ENCODE measurements at regions not wholly inside any gene's neighbourhood (a gene's known extent, or its start where the extent isn't known, plus 50 kb on each side); places are given as distances from the start of the nearest gene placed in this dataset.

DNA sequence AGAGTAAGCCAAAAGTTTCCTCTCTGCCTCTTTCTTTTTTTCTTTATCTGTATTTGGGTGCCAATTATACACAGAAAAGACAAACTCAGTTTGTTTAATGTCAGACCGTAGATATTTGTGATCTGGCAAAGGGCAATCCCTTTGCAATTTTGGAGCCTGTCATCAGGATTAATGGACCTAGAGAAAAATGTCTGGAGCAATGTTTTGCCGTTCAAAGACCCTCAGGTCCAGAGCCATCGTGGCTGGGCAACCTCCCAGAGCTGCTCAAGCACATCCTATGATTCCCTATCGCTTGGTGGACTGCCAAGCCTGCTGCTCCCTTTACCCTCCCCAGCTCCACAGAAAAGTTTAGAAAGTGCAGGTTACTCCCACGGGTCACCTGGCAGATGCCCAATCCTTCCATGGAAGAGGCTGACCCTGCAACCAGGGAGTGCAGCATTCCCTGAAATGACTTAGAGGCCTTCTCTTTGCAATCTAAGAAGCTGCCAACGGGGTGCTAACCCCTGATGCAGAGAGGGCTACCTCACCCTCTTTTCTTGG, 112.5 kb upstream of the NGF start:
- no peak for TF ChIP-seq POLR2A (IDR thresholded peaks at IDR 0.05)
- TF ChIP-seq, protein P1, sequence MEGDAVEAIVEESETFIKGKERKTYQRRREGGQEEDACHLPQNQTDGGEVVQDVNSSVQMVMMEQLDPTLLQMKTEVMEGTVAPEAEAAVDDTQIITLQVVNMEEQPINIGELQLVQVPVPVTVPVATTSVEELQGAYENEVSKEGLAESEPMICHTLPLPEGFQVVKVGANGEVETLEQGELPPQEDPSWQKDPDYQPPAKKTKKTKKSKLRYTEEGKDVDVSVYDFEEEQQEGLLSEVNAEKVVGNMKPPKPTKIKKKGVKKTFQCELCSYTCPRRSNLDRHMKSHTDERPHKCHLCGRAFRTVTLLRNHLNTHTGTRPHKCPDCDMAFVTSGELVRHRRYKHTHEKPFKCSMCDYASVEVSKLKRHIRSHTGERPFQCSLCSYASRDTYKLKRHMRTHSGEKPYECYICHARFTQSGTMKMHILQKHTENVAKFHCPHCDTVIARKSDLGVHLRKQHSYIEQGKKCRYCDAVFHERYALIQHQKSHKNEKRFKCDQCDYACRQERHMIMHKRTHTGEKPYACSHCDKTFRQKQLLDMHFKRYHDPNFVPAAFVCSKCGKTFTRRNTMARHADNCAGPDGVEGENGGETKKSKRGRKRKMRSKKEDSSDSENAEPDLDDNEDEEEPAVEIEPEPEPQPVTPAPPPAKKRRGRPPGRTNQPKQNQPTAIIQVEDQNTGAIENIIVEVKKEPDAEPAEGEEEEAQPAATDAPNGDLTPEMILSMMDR (IDR thresholded peaks at IDR 0.05), result no peak
